Breast epithelium (tissue), 4 donors: ENCODE measurements at regions not wholly inside any gene's neighbourhood (a gene's known extent, or its start where the extent isn't known, plus 50 kb on each side); places are given as distances from the start of the nearest gene placed in this dataset.

ENCODE experiments used
- DNase-seq, 2 donors: peaks; one replicate each; pipeline ENCODE4 v3.0.0-alpha.2; 2019; ENCODE audit warnings: low spot score in 2 of 2
- H3K27ac ChIP-seq, 2 donors: fragments of 200-600 bp; sonication (generic) in 1 of 2; one replicate each; pipeline ENCODE4 v1.5.1; 2016 to 2019; ENCODE audit warnings: mild to moderate bottlenecking in 1 of 2
- H3K27me3 ChIP-seq, 2 donors: fragments of 200-600 bp; sonication (generic) in 1 of 2; one replicate each; pipeline versions ENCODE4 v1.5.1 to v1.6.0; 2017 to 2019; ENCODE audit warnings: control low read depth in 1 of 2, mild to moderate bottlenecking in 1 of 2
- H3K36me3 ChIP-seq: fragments of 200-600 bp; one replicate; pipeline ENCODE4 v1.5.1; 2019
- H3K4me1 ChIP-seq, 2 donors: fragments of 200-600 bp; sonication (generic); one replicate each; pipeline ENCODE4 v1.5.1; 2016 to 2019; ENCODE audit warnings: control low read depth in 1 of 2
- H3K4me3 ChIP-seq, 3 donors: fragments of 200-600 bp; sonication (generic); 1 replicate in 2 of 3; 2 replicates in 1 of 3; pipeline ENCODE4 v1.5.1; 2016 to 2019; ENCODE audit warnings: mild to moderate bottlenecking in 3 of 3, moderate library complexity in 2 of 3
- H3K9me3 ChIP-seq, 2 donors: fragments of 200-600 bp; sonication (generic) in 1 of 2; one replicate each; pipeline ENCODE4 v1.5.1; 2016 to 2019; ENCODE audit warnings: control low read depth in 1 of 2
- POLR2A ChIP-seq: fragments of 450-650 bp; IDR thresholded peaks from one replicate; pipeline ENCODE4 v1.6.1; 2016; ENCODE audit warnings: antibody characterized with exemption, mild to moderate bottlenecking, moderate library complexity
- POLR2AphosphoS5 ChIP-seq, 3 donors: sonication (generic); formaldehyde crosslinking; IDR thresholded peaks; one replicate each; pipeline ENCODE4 v1.6.1; 2017; ENCODE audit warnings: antibody characterized with exemption in 3 of 3
- intact Hi-C: fragments of 100-400 bp; cut with DNase I; formaldehyde crosslinking; loops from one replicate; pipeline ENCODE4 v1.15.1; 2023; ENCODE audit warnings: low total_unique reads
- TF ChIP-seq, protein P1 (sequence below), 3 donors: fragments of 450-650 bp; IDR thresholded peaks; one replicate each; pipeline ENCODE4 v1.5.1; 2016 to 2017; ENCODE audit warnings: antibody characterized with exemption in 3 of 3, mild to moderate bottlenecking in 3 of 3, moderate library complexity in 3 of 3

DNA sequence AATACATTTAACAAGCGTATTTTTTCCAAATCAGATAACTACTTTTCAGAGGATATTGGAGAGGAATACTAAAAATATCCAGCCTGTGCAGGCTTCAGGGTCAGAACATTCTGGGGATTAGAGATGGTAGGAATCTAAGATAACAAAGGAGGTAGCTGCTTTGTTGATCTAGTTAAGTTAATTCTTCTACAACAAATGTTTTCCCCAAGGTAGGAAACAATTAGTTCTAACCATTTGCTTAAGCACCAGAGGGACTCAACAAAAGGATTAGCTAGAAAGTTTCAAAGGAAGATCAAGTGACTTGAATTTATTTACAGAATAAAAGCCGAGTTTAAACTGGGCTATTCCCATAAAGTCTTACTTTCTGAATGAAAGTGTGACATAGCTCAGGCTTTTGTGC is 524.2 kb downstream of the TMTC2 start:
- no peaks in the 10 kb centered on the region for H3K4me1 ChIP-seq
- H3K27ac ChIP-seq = no peak overlapping the region
- no peaks in the 10 kb centered on the region for H3K27me3 ChIP-seq
- intact Hi-C loops = no loop called here
- no peaks in the 10 kb centered on the region for H3K9me3 ChIP-seq
- H3K4me3 ChIP-seq = no peak overlapping the region
- no peak for DNase-seq
- TF ChIP-seq POLR2A (no peak), POLR2AphosphoS5 (IDR thresholded peaks at IDR 0.05) (no peak)
- TF ChIP-seq, protein P1, sequence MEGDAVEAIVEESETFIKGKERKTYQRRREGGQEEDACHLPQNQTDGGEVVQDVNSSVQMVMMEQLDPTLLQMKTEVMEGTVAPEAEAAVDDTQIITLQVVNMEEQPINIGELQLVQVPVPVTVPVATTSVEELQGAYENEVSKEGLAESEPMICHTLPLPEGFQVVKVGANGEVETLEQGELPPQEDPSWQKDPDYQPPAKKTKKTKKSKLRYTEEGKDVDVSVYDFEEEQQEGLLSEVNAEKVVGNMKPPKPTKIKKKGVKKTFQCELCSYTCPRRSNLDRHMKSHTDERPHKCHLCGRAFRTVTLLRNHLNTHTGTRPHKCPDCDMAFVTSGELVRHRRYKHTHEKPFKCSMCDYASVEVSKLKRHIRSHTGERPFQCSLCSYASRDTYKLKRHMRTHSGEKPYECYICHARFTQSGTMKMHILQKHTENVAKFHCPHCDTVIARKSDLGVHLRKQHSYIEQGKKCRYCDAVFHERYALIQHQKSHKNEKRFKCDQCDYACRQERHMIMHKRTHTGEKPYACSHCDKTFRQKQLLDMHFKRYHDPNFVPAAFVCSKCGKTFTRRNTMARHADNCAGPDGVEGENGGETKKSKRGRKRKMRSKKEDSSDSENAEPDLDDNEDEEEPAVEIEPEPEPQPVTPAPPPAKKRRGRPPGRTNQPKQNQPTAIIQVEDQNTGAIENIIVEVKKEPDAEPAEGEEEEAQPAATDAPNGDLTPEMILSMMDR (IDR thresholded peaks at IDR 0.05) = no peak
- H3K36me3 ChIP-seq = no peaks in the 10 kb centered on the region

DNA sequence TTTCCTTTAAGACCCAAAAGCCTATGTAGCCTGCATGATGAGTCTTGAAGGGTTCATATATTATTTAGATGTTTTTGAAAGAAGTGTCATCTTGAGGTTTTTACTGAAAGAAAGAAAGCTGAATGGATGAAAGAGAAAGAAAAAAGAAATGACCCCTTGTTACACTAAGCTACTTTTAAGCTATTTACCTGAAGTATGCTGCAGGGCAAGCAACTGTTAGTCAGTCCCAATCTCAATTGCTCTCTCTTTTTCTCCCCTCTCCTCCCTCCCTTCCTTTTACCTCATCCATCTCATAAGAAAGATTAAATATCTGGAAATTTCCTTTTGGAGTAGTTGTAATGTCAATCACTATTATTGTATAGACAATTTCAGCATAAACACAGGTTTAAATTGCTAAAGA is 512.4 kb downstream of the TMTC2 start:
- intact Hi-C loops = no loop called here
- TF ChIP-seq, protein P1 (IDR thresholded peaks at IDR 0.05) = no peak
- TF ChIP-seq POLR2A (no peak), POLR2AphosphoS5 (IDR thresholded peaks at IDR 0.05) (no peak)
- Histone ChIP-seq H3K36me3 (no peaks in the 10 kb centered on the region), H3K4me1 (no peaks in the 10 kb centered on the region), H3K27ac (no peak overlapping the region), H3K27me3 (no peaks in the 10 kb centered on the region), H3K9me3 (no peaks in the 10 kb centered on the region), H3K4me3 (no peak overlapping the region)
- no peak for DNase-seq

DNA sequence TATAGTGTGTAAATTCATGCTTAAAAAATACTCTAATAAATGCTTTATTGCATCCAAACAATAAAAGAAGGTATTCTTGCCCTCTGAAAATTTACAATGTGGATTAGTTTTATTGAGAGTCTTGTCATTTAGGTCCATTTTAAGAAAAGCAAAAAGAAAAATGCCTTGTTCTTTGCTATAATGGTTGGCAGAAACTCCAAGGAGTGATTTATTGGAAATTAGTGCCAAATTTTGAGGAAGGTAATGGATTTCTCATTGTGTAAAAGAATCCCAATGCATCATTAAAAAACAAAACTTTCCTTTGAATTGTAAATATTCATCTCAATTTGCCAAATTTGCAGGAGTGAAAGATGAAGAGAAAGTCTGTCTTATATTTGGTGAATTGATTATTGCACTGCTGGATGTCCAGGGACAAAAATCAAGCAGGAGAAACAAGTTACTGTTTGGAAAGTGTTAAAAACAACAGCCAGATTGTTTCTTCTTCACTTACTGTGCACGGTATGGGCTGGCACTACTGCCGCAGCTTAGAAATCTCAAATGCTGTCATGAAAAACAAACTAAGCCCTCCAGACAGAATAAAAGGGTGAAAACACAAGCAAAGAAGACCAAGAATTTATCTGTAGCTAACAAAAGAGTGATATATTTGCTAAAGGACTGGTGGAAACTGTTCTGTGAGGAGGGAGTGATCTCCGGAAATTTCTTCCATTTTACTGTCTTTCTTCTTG is 511.7 kb downstream of the TMTC2 start:
- intact Hi-C loops = no loop called here
- no peak for DNase-seq
- Histone ChIP-seq H3K9me3 (no peaks in the 10 kb centered on the region), H3K36me3 (no peaks in the 10 kb centered on the region), H3K4me1 (no peaks in the 10 kb centered on the region), H3K4me3 (no peak overlapping the region), H3K27ac (no peak overlapping the region), H3K27me3 (no peaks in the 10 kb centered on the region)
- TF ChIP-seq POLR2A = no peak
- TF ChIP-seq POLR2AphosphoS5 (IDR thresholded peaks at IDR 0.05) = no peak
- TF ChIP-seq, protein P1 (IDR thresholded peaks at IDR 0.05) = no peak

DNA sequence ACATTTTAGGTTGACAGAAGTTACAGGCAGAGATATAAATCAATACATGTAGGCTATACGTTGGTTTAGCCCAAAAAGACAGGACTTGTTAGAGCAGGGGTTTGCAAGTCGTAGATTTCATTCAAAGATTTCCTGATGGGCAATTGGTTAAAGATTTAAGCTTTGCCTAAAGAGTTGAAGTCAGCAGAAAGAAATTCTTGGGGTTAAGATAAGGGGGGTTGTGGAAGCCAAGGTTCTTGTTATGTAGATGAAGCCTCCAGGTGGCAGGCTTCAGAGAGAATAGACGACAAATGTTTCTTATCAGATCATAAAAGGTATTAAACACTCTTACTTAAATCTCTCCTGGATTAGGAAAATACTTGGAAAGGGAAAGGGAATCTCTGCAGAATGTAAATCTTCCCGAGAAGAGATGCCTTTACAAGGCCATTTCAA is 510.8 kb downstream of the TMTC2 start:
- intact Hi-C loops = no loop called here
- no peak overlapping the region for H3K4me3 ChIP-seq
- DNase-seq = no peak
- no peak overlapping the region for H3K27ac ChIP-seq
- H3K27me3 ChIP-seq = no peaks in the 10 kb centered on the region
- TF ChIP-seq POLR2AphosphoS5 (IDR thresholded peaks at IDR 0.05) (no peak), POLR2A (no peak)
- TF ChIP-seq, protein P1 (IDR thresholded peaks at IDR 0.05) = no peak
- no peaks in the 10 kb centered on the region for H3K4me1 ChIP-seq
- H3K36me3 ChIP-seq = no peaks in the 10 kb centered on the region
- H3K9me3 ChIP-seq = no peaks in the 10 kb centered on the region

DNA sequence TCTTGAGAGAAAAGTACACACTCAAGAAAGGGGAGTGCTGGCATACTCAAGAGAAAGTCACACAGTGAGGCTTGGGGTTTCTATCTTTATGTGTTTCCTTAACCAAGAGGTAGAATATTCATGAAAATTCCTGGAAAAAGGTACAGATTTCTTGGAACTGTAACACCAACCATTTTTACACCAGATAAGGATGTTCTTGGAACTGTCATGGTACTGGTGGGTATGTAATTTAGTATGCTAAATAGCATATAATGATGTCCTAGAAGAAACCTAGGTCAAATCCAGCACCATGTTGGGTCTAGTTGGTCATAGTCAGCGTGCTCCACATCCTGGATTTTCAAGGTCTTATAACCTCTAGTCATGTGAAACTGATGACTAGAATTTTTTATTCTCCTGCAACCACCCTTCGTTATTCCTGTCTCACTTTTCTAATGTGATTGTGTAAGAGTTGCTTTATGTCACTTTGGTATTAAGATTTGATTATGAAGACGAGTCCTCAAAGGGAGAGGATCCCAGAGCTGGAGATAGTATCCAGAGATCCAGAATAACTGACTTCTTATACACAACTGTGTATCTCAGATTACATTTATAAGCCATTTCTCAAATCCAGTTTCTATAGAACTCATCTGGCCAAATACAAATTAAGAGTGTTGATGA is 510.1 kb downstream of the TMTC2 start:
- TF ChIP-seq POLR2AphosphoS5 (IDR thresholded peaks at IDR 0.05) = no peak
- TF ChIP-seq, protein P1 (IDR thresholded peaks at IDR 0.05) = no peak
- no peaks in the 10 kb centered on the region for H3K9me3 ChIP-seq
- no peak for DNase-seq
- H3K4me1 ChIP-seq = no peaks in the 10 kb centered on the region
- H3K27me3 ChIP-seq = no peaks in the 10 kb centered on the region
- H3K36me3 ChIP-seq = no peaks in the 10 kb centered on the region
- intact Hi-C loops = no loop called here
- H3K27ac ChIP-seq = no peak overlapping the region
- H3K4me3 ChIP-seq = no peak overlapping the region
